ENCODE measurements at regions not wholly inside any gene's neighbourhood (a gene's known extent, or its start where the extent isn't known, plus 50 kb on each side); places are given as distances from the start of the nearest gene placed in this dataset.
A peak's percentile ranks its signal among the peaks of the same experiment; 100 is the strongest.
"Not testable (repeated sequence)": the region's sequence is repeated elsewhere in the genome, so short reads cannot be mapped to it uniquely, and the experiment has no call there.

DNA sequence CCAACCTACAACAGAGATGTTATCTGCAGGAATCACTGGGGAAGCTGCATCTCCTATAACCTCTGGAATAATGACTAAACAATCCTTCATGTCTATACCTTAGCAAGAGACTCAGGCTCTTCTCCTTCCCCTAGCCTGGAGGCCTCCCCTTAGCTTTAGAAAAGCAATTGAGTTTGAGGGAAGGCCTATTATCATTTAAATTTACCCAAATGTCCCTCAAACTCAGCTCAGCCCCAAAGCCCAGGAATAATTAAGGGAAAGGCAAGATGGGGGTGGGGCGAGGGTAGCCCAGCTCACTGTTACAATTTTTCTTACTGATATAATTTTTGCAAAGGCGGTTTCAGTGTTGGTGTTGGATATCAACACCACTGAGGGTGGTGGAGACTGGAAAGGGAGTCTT lies 151.4 kb upstream of the EEA1 start:
- no peak for DNase-seq (ENCODE audit: low read depth)

DNA sequence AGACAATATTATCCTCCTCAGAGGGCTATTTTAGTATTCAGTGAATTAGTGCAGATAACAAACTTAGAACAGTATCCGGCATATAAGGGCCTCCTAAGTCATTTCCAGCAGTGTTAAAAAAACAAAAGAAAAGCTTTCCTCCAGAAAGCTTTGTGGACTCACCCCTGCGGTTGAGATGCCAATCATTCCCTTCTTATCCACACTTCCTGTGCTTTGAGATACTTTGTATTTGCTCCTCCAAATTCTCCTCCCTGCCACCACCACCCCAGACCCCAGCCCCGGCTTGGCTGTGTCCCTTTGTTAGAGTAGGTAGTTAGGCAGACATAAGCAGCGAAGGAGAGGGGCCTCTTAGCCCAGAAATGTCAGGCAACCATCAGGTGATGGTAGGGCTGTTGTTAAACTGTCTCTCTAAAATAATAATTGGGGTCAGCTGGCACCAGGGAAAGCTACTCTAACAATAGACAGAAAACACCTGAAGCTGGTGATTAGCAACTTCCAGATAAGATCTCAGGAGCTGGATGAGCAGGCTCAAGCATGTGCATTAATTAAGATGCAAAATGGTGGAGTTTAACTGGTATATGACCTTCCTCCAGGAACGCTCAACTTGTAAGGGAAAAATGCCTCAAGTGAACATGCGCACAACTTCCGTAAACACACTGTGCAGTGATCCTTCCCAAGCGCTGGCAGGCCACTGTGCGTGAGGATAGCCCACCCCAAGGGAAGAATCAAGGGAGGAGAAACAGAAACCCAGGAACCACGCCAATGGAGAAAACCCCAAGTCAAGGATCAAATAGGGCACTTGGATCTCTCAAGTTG lies 152.1 kb upstream of the EEA1 start:
- DNase-seq (ENCODE audit: low read depth): no peak

DNA sequence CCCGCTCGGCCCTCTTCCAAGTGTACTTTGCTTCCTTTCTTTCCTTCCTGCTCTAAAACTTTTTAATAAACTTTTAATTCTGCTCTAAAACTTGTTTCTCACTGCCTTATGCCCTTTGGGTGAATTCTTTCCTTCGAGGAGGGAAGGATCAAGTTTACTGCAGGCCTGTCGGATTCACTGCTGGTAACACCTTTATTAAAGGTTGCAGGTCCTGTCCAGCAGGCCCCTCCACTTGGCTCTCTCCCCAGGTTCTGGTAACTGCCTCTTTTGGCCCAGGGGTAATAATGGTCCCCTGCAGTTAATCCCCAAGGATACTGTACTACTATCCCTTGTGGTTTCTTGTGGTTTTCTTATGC lies 152.7 kb upstream of the EEA1 start:
- no peak for DNase-seq (ENCODE audit: low read depth)

- no peak for DNase-seq (ENCODE audit: low read depth)
Measured at GRCh38 chr12:93085383-93086287, 156.5 kb upstream of the EEA1 start.

- DNase-seq (ENCODE audit: low read depth): no peak
Measured at GRCh38 chr12:93086288-93086727, 157.2 kb upstream of the EEA1 start.

DNA sequence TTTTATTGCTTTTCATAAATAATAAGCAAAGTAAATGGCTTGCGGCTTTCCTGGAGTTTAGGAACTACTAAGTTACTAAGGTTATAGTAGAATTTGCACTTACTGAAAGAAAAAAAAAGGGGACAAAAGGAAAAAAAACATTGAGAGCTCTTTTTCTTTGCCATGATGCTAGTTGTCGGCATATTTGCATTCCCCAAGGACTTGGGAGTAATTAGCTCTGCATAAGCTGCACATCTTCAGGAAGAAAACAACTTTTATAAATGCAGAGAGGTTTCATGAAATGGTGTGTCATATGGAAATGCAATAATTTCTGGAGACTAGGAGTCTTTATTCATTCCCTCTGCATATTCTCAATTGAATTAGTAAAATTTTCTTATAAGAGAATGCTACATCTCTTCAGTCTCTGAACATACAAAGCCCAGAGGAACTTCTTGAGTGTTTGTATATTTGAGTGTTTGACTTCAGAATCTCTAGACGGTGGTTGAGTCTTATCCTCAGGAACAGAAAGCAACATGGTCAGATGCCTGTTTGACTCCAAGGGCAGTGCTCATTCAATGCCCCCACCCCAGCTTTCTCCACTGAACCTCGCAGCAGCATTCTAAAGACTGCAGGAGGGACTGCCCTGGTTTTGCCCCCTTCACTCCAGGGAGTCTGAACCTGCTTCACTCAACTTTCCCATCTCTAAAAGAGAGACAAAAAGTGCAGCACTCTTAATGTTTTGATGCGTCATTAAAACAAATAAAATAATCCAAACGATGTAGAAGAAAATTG lies 158.9 kb upstream of the EEA1 start:
- no peak for DNase-seq (ENCODE audit: low read depth)

- no peak for DNase-seq (ENCODE audit: low read depth)
Measured at GRCh38 chr12:93089805-93090569, 160.9 kb upstream of the EEA1 start.

DNA sequence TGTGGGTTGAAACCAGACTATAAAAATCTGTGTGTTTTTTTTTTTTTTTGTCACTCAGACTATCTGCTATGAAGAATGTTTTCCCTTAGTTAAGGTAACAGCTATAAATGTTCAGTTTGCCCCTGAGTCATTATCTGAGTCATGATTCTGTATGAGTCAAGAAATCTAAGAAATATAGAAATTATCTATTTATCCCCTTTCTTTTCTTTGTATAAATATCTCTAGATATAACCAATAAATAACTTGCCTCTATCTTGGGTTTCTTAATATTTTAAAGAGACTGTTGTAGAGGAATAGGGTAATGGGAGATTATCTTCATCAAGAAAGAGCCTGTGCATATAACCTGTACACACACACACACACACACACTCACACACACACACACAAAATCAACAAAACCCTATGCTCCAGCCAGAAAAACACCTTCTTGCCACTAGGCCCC lies 161.7 kb upstream of the EEA1 start:
- no peak for DNase-seq (ENCODE audit: low read depth)

- DNase-seq (ENCODE audit: low read depth): no peak
Measured at GRCh38 chr12:93091886-93092648, 163.0 kb upstream of the EEA1 start.

GRCh38 chr12:93092649-93092945 lies 163.5 kb upstream of the EEA1 start:
- no peak for DNase-seq (ENCODE audit: low read depth)

- no peak for DNase-seq (ENCODE audit: low read depth)
Measured at GRCh38 chr12:93093243-93093642, 164.1 kb upstream of the EEA1 start.

DNA sequence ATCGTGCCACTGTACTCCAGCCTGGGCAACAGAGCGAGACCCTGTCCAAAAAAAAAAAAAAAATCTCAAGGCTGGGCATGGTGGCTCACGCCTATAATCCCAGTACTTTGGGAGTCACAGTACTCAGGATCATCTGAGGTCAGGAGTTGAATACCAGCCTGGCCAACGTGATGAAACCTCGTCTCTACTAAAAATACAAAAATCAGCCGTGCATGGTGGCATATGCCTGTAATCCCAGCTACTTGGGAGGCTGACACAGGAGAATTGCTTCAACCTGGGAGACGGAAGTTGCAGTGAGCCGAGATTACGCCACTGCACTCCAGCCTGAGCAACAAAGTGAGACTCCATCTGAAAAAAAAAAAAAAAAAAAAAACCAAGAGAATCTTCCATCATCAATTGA lies 165.1 kb upstream of the EEA1 start:
- DNase-seq (ENCODE audit: low read depth): not testable (repeated sequence)

GRCh38 chr12:93094988-93095737 lies 166.1 kb upstream of the EEA1 start:
- no peak for DNase-seq (ENCODE audit: low read depth)

GRCh38 chr12:93097417-93097816 lies 168.3 kb upstream of the EEA1 start:
- DNase-seq (ENCODE audit: low read depth): no peak

DNA sequence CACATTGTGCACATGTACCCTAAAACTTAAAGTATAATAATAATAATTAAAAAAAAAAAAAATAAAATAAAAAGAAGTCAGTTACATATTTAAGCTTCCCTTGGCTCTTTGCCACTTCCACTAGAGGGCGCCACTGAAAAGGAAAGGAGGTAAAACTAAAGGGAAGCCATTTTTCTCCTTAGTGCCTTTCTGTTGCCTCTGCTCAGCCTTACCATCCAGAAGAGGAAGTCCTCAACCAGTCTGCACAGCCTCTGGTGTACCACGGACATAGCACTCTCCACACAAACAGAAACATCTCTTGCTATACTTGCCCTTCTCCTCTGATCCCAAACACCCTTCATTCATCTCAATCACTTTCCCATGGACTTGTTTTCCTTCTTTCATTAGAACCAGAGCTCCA lies 169.0 kb upstream of the EEA1 start:
- peak; percentile 21 for DNase-seq (ENCODE audit: low read depth)

GRCh38 chr12:93099792-93100191 lies 170.7 kb upstream of the EEA1 start:
- DNase-seq (ENCODE audit: low read depth): no peak

GRCh38 chr12:93100610-93101009 lies 171.5 kb upstream of the EEA1 start:
- no peak for DNase-seq (ENCODE audit: low read depth)

DNA sequence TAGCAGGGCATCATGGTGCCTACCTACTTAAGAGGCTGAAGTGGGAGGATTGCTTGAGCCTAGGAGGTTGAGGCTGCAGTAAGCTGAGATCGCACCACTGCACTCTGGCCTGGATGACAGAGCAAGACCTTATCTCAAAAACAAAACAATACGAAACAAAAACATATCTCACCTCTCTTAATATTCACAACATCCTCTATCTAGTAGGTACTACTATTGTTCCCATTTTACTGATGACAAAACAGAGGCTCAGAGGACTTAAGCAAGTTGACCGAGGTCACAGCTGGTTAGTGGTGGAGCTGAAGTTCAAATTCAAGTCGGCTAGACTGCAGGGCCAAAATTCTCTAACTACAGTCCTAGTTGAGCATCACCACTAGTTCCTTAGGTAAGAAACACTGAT lies 172.3 kb upstream of the EEA1 start:
- no peak for DNase-seq (ENCODE audit: low read depth)

DNA sequence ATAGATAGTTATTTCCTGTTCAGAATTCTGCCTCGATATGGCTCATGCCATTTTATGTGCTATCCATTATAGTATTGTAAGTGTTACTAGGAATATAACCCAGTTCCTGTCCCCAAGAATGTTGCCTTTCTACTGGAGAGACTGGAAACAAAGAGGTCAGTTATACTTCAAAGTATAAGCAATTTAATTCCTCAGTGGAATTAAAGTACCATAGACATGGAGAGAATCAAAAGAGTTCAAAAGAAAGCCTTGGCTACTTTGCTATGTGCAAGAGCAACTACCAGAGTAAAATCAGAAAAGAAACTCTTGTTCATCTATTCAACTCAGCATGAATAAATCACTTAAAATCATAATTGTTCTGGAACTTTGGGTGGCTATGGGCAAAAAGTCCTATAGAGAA lies 173.2 kb upstream of the EEA1 start:
- no peak for DNase-seq (ENCODE audit: low read depth)

GRCh38 chr12:93102744-93103143 lies 173.6 kb upstream of the EEA1 start:
- no peak for DNase-seq (ENCODE audit: low read depth)

Data from activated T-helper 9 cell treated with anti-CD3 and anti-CD28 coated beads, Interleukin-2, amount 50 U/mL, for 16 hours (primary cell).